NCI-H345 (cell line): ENCODE measurements at regions not wholly inside any gene's neighbourhood (a gene's known extent, or its start where the extent isn't known, plus 50 kb on each side); places are given as distances from the start of the nearest gene placed in this dataset.

Experiments used
- DNase-seq: peaks from one replicate; lab custom pipeline; 2025; lab: John Stamatoyannopoulos, UW

GRCh38 chr16:50956637-50957036 lies 194.4 kb downstream of the SALL1 start:
- no peak for DNase-seq

GRCh38 chr16:50955311-50955710 lies 195.8 kb downstream of the SALL1 start:
- DNase-seq = no peak

GRCh38 chr16:50954469-50954868 lies 196.6 kb downstream of the SALL1 start:
- no peak for DNase-seq

GRCh38 chr16:50953290-50953689 lies 197.8 kb downstream of the SALL1 start:
- no peak for DNase-seq

- no peak for DNase-seq
Observed at GRCh38 chr16:50950955-50951354, 200.1 kb downstream of the SALL1 start.

GRCh38 chr16:50948268-50948930 lies 202.7 kb downstream of the SALL1 start:
- DNase-seq = no peak

- DNase-seq = no peak
Observed at GRCh38 chr16:50947826-50948225, 203.2 kb downstream of the SALL1 start.

- no peak for DNase-seq
Observed at GRCh38 chr16:50946606-50947005, 204.5 kb downstream of the SALL1 start.

GRCh38 chr16:50946098-50946497 lies 204.2 kb downstream of the CYLD start:
- no peak for DNase-seq

- no peak for DNase-seq
Observed at GRCh38 chr16:50945171-50945570, 203.3 kb downstream of the CYLD start.

GRCh38 chr16:50944436-50944835 lies 202.6 kb downstream of the CYLD start:
- no peak for DNase-seq

GRCh38 chr16:50944033-50944432 lies 202.1 kb downstream of the CYLD start:
- DNase-seq = no peak

GRCh38 chr16:50942143-50942542 lies 200.3 kb downstream of the CYLD start:
- no peak for DNase-seq

GRCh38 chr16:50941681-50942080 lies 199.8 kb downstream of the CYLD start:
- DNase-seq = no peak

GRCh38 chr16:50940275-50940854 lies 198.5 kb downstream of the CYLD start:
- peak; percentile 44 for DNase-seq

GRCh38 chr16:50939356-50939755 lies 197.5 kb downstream of the CYLD start:
- DNase-seq = no peak

GRCh38 chr16:50938932-50939331 lies 197.0 kb downstream of the CYLD start:
- no peak for DNase-seq

- DNase-seq = no peak
Observed at GRCh38 chr16:50933262-50933661, 191.4 kb downstream of the CYLD start.

GRCh38 chr16:50932348-50932935 lies 190.6 kb downstream of the CYLD start:
- DNase-seq = no peak

- no peak for DNase-seq
Observed at GRCh38 chr16:50928065-50928464, 186.2 kb downstream of the CYLD start.

- no peak for DNase-seq
Observed at GRCh38 chr16:50925758-50926357, 184.0 kb downstream of the CYLD start.

- no peak for DNase-seq
Observed at GRCh38 chr16:50924759-50925545, 183.1 kb downstream of the CYLD start.
